PC-3 (cell line): ENCODE measurements at regions not wholly inside any gene's neighbourhood (a gene's known extent, or its start where the extent isn't known, plus 50 kb on each side); places are given as distances from the start of the nearest gene placed in this dataset.

Source experiments
- ATAC-seq: fragments of 200-7000 bp; cut with Tn5 transposase; 2 replicates; pipeline ENCODE4 v1.9.1; 2020; ENCODE audit warnings: mild to moderate bottlenecking, moderate library complexity
- BruUV-seq: library from RNA; stranded (reverse); fragments of 400-500 nt; replicated peaks from 2 replicates; lab custom pipeline; 2021; lab: Mats Ljungman, UMichigan
- CTCF ChIA-PET: fragments of 300-600 bp; sonication (Branson Sonifier 250); formaldehyde crosslinking; loops from one replicate; lab custom pipeline; 2022; ENCODE audit warnings: antibody characterized with exemption; lab: Charles Lee
- POLR2A ChIA-PET: fragments of 300-600 bp; sonication (Branson Sonifier 250); formaldehyde crosslinking; loops from one replicate; lab custom pipeline; 2022; ENCODE audit warnings: antibody characterized with exemption; ENCODE audit not compliant: unreplicated experiment; lab: Charles Lee
- DNase-seq: peaks from one replicate; pipeline ENCODE4 v3.0.0-alpha.2; 2015
- H2AFZ ChIP-seq: fragments of 300-600 bp; sonication (generic); 2 replicates; pipeline ENCODE4 v1.6.0; 2016; ENCODE audit warnings: antibody characterized with exemption, low read length
- H3F3A ChIP-seq: fragments of 300-600 bp; sonication (generic); one replicate; pipeline ENCODE4 v1.6.0; 2017; ENCODE audit warnings: antibody characterized with exemption, low read length, control low read depth, mild to moderate bottlenecking; ENCODE audit not compliant: unreplicated experiment
- H3K27ac ChIP-seq: fragments of 300-600 bp; sonication (generic); 2 replicates; pipeline ENCODE4 v1.5.1; 2016; ENCODE audit warnings: mild to moderate bottlenecking, low read length
- H3K27me3 ChIP-seq: fragments of 300-600 bp; sonication (generic); 2 replicates; pipeline ENCODE4 v1.6.1; 2016; ENCODE audit warnings: low read length, mixed read lengths
- H3K36me3 ChIP-seq: fragments of 300-600 bp; sonication (generic); 2 replicates; pipeline ENCODE4 v1.6.1; 2016; ENCODE audit warnings: low read depth, mixed run types, low read length, mixed read lengths
- H3K4me1 ChIP-seq: fragments of 300-600 bp; sonication (generic); 2 replicates; pipeline ENCODE4 v1.5.1; 2016; ENCODE audit warnings: low read length; ENCODE audit not compliant: insufficient read depth
- H3K4me2 ChIP-seq: fragments of 300-600 bp; sonication (generic); 2 replicates; pipeline ENCODE4 v1.6.0; 2016; ENCODE audit warnings: low read length
- H3K4me3 ChIP-seq: fragments of 300-600 bp; sonication (generic); 2 replicates; pipeline ENCODE4 v1.5.1; 2016; ENCODE audit warnings: mild to moderate bottlenecking, low read length, mixed read lengths
- H3K79me2 ChIP-seq: fragments of 300-600 bp; sonication (generic); 2 replicates; pipeline ENCODE4 v1.6.1; 2017; ENCODE audit warnings: low read length, mixed read lengths
- H3K9ac ChIP-seq: fragments of 300-600 bp; sonication (generic); 2 replicates; pipeline ENCODE4 v1.6.0; 2016; ENCODE audit warnings: mild to moderate bottlenecking, low read length
- H3K9me2 ChIP-seq: fragments of 300-600 bp; sonication (generic); replicated peaks from 2 replicates; pipeline ENCODE4 v1.6.1; 2016; ENCODE audit warnings: mixed run types, low read length, mixed read lengths
- H3K9me3 ChIP-seq: fragments of 300-600 bp; sonication (generic); 2 replicates; pipeline ENCODE4 v1.6.1; 2016; ENCODE audit warnings: low read length, mixed read lengths
- H4K20me1 ChIP-seq: fragments of 300-600 bp; sonication (generic); 2 replicates; pipeline ENCODE4 v1.6.1; 2016; ENCODE audit warnings: low read length, mixed read lengths
- EZH2 ChIP-seq: fragments of 300-600 bp; sonication (generic); IDR thresholded peaks from one replicate; pipeline ENCODE4 v1.6.1; 2017; ENCODE audit warnings: antibody characterized with exemption, mild to moderate bottlenecking, low read length; ENCODE audit not compliant: unreplicated experiment
- EZH2phosphoT487 ChIP-seq: fragments of 300-600 bp; sonication (generic); IDR thresholded peaks from 2 replicates; pipeline ENCODE4 v1.6.1; 2018; ENCODE audit warnings: mild to moderate bottlenecking, antibody characterized with exemption, low read length, borderline replicate concordance
- intact Hi-C: fragments of 100-400 bp; cut with micrococcal nuclease; formaldehyde crosslinking; loops from 2 replicates; pipeline ENCODE4 v1.9.0; 2023
- TF ChIP-seq, protein P1 (sequence below): fragments of 300-600 bp; sonication (generic); conservative IDR thresholded peaks from 2 replicates; pipeline ENCODE4 v1.5.1; 2017; ENCODE audit warnings: antibody characterized with exemption, low read depth, mild to moderate bottlenecking, low read length

DNA sequence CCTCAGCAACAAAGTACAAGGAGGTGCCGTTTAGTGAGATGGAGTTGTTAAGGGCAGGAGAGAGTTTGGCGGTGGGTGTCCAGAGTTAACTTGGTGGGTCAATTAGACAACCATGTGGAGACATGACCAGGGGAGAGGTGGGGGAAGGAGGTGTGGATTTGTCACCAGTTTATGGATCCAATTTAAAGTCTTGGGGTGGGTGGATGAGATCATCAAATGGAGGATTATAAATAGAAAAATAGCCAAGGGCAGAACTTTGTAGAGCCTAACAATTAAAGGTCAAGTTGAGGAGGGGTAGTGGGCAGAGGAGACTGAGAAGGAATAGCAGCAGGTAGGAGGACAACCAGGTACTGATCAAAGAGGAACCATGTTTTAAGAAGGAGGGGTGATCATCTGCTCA is 108.7 kb upstream of the IL12B start:
- POLR2A ChIA-PET: no interaction called here
- intact Hi-C loops: no loop called here
- ATAC-seq (no peak), DNase-seq (no peak)
- H3K27ac ChIP-seq: no peak overlapping the region
- H3K9ac ChIP-seq: no peak overlapping the region
- no TSS peak for BruUV-seq
- H3K4me3 ChIP-seq: no peak overlapping the region
- no peaks in the 10 kb centered on the region for H3K79me2 ChIP-seq
- no peaks in the 10 kb centered on the region for H3K9me3 ChIP-seq
- H3K4me1 ChIP-seq: no peaks in the 10 kb centered on the region
- no peak for TF ChIP-seq EZH2phosphoT487
- TF ChIP-seq, protein P1, sequence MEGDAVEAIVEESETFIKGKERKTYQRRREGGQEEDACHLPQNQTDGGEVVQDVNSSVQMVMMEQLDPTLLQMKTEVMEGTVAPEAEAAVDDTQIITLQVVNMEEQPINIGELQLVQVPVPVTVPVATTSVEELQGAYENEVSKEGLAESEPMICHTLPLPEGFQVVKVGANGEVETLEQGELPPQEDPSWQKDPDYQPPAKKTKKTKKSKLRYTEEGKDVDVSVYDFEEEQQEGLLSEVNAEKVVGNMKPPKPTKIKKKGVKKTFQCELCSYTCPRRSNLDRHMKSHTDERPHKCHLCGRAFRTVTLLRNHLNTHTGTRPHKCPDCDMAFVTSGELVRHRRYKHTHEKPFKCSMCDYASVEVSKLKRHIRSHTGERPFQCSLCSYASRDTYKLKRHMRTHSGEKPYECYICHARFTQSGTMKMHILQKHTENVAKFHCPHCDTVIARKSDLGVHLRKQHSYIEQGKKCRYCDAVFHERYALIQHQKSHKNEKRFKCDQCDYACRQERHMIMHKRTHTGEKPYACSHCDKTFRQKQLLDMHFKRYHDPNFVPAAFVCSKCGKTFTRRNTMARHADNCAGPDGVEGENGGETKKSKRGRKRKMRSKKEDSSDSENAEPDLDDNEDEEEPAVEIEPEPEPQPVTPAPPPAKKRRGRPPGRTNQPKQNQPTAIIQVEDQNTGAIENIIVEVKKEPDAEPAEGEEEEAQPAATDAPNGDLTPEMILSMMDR: no peak
- no peak for TF ChIP-seq EZH2
- no peaks in the 10 kb centered on the region for H3F3A ChIP-seq
- no peaks in the 10 kb centered on the region for H3K27me3 ChIP-seq
- H3K36me3 ChIP-seq: no peaks in the 10 kb centered on the region
- CTCF ChIA-PET: no interaction called here
- H4K20me1 ChIP-seq: no peaks in the 10 kb centered on the region
- no peak overlapping the region for H3K4me2 ChIP-seq
- no peaks in the 10 kb centered on the region for H3K9me2 ChIP-seq
- no peak overlapping the region for H2AFZ ChIP-seq

DNA sequence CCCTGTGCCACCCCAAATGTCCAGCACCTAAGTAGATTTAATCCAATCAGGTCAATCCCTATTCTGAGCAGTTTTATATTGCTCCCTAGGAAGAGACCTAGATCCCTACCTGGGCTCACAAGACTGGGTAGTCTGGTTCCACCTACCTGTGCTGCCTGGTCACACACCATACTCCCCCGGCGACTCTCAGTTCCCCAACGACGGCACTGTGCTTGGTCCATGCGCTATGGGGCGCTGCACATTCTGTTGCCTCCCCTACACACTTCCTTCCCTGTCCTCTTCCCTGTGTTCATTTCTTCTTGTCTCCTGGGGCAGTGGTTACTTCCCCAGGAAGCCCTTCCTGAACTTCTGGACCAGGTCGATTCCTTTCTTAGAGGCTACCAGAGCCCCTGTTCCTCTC is 109.9 kb upstream of the IL12B start:
- Histone ChIP-seq H3K4me1 (no peaks in the 10 kb centered on the region), H3K79me2 (no peaks in the 10 kb centered on the region), H3K27ac (no peak overlapping the region), H3F3A (no peaks in the 10 kb centered on the region), H3K27me3 (no peaks in the 10 kb centered on the region), H3K9me3 (no peaks in the 10 kb centered on the region), H3K4me3 (no peak overlapping the region), H3K36me3 (no peaks in the 10 kb centered on the region), H3K4me2 (no peak overlapping the region), H4K20me1 (no peaks in the 10 kb centered on the region), H3K9me2 (no peaks in the 10 kb centered on the region), H3K9ac (no peak overlapping the region), H2AFZ (no peak overlapping the region)
- CTCF ChIA-PET: no interaction called here
- intact Hi-C loops: loop anchor here (5.0 kb wide), 4 partner anchors 77 to 283 kb away; partner anchors contain the start of gene IL12B
- POLR2A ChIA-PET: no interaction called here
- DNase-seq (no peak), ATAC-seq (no peak)
- no TSS peak for BruUV-seq
- TF ChIP-seq, protein P1: no peak
- no peak for TF ChIP-seq EZH2phosphoT487
- TF ChIP-seq EZH2: no peak

DNA sequence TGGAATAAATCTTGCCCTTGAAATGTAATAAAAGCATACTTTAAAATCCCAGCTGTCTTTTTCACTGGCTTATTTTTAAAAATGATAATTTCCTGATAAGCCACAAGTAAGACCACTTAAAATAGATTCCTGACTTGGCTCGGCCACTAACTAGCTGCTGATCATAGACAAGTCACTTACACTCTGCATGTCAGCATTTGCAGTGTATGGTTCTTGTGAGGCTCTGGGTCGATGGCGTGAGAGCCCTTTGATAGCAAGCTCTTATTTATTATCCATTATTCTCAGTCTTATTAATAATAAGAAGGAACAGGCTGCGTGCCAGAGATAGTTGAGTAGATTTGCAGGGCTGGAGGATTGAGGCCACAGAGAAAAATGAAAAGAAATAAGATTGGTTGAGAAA is 110.7 kb upstream of the IL12B start:
- intact Hi-C loops: loop anchor here (5.0 kb wide), 4 partner anchors 76 to 284 kb away; partner anchors contain the start of gene IL12B
- H3K9me3 ChIP-seq: no peaks in the 10 kb centered on the region
- no peaks in the 10 kb centered on the region for H3K79me2 ChIP-seq
- H3F3A ChIP-seq: no peaks in the 10 kb centered on the region
- TF ChIP-seq, protein P1: no peak
- no peak for TF ChIP-seq EZH2phosphoT487
- TF ChIP-seq EZH2: no peak
- H3K27me3 ChIP-seq: no peaks in the 10 kb centered on the region
- H3K9ac ChIP-seq: no peak overlapping the region
- H3K4me2 ChIP-seq: no peak overlapping the region
- H3K4me1 ChIP-seq: no peaks in the 10 kb centered on the region
- H3K27ac ChIP-seq: no peak overlapping the region
- DNase-seq (no peak), ATAC-seq (no peak)
- H4K20me1 ChIP-seq: no peaks in the 10 kb centered on the region
- no peaks in the 10 kb centered on the region for H3K36me3 ChIP-seq
- H2AFZ ChIP-seq: no peak overlapping the region
- ChIA-PET CTCF (interaction anchor here (0.6 kb wide), 1 partner anchor 58 kb away, joined by 3 read pairs; no protein-coding TSS in a partner anchor), POLR2A (interaction anchor here (0.5 kb wide), 1 partner anchor 585 kb away, joined by 3 read pairs; no protein-coding TSS in a partner anchor)
- no peak overlapping the region for H3K4me3 ChIP-seq
- no peaks in the 10 kb centered on the region for H3K9me2 ChIP-seq
- no TSS peak for BruUV-seq
